Hematopoietic multipotent progenitor cell treated with erythropoietin and hydrocortisone succinate and interleukin-3 and kit ligand, for 6 days (in vitro differentiated cells): ENCODE measurements at regions not wholly inside any gene's neighbourhood (a gene's known extent, or its start where the extent isn't known, plus 50 kb on each side); places are given as distances from the start of the nearest gene placed in this dataset.
"Not testable (repeated sequence)": the region's sequence is repeated elsewhere in the genome, so short reads cannot be mapped to it uniquely, and the experiment has no call there.

Source experiments
- DNase-seq: peaks from one replicate; pipeline ENCODE4 v3.0.0-alpha.2; 2015

DNA sequence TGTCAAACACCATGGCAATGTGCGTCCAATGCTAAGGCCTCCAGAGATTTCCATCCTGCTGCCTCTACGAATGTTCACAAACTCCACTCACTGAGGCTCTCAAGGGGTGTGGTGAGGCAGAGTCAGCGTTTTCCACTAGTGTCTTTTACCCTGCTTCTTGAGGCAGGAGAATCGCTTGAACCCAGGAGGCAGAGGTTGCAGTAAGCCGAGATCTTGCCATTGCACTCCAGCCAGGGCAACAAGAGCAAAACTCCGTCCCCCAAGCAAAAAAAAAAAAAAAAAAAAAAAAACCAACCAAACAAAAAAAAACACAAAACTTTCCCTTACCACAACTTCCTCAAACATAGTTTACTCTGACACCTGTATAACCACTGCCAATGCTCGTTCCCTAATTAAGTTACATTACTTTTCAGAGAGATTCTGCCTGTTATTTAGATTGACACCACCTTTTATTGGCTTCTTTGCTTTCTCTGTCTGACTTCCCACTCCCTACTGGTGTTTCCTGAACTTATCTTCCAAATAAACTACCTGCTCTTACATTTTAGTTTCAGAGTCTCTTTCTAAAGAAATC, 102.1 kb upstream of the ZNF746 start:
- peak; percentile 27 for DNase-seq

GRCh38 chr7:149598721-149599308, 101.2 kb upstream of the ZNF746 start:
- peak; percentile 70 for DNase-seq

- not testable (repeated sequence) for DNase-seq
Observed at GRCh38 chr7:149597789-149598188, 100.2 kb upstream of the ZNF746 start.

DNA sequence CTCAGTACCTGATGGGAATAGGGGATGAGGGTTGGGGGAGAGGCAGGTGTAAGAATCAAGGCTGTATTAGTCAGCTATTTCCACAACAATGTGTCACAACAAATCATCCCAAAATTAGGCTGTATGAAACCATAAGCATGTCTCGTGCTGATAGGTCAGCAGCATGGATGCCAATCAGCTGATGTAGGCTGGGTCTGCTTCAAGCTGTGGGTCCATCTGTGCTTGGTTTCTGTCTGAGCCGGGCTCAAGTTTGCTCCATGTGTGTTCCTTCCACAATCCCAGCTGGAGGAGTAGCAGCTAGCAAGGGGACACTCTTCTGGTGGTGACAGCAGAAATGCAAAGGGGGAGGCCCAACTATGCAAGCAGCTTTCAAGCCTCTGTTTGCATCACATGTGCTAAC, 97.9 kb upstream of the ZNF746 start:
- DNase-seq = no peak

DNA sequence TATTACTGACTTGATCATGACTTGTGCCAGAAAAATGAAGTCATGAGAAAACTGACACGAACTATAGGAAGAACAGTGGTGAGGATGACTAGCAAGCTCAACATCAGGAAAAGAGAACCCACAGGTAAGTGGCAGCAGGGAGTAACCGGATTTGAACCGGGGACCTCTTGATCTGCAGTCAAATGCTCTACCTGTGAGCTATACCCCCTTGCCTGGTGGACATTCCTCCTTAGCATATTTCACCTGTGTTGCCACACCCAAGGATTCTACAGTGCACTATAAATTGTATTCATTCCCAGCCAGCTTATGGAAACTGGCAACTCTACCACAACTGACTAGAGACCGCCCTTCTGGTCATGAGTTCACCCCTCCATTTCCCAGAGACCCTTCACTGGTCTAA, 97.5 kb upstream of the ZNF746 start:
- DNase-seq = no peak

DNA sequence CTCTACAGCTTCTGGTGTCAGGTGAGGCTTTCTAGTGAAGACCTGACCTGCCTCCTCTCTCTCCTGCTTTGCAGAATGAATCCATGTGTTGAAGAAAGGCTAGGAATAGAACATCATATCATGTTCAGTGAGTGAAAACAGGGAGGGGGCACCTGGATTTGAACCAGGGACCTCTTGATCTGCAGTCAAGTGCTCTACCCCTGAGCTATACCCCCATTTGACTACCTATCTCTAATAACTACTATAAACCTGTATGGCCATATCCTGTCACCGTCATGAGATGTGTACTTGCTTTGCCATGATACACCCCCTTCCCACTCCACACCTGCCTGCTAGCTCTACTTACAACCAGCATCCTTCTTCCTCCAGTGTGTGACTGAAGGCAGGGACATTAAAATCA, 91.3 kb upstream of the ZNF746 start:
- no peak for DNase-seq

DNA sequence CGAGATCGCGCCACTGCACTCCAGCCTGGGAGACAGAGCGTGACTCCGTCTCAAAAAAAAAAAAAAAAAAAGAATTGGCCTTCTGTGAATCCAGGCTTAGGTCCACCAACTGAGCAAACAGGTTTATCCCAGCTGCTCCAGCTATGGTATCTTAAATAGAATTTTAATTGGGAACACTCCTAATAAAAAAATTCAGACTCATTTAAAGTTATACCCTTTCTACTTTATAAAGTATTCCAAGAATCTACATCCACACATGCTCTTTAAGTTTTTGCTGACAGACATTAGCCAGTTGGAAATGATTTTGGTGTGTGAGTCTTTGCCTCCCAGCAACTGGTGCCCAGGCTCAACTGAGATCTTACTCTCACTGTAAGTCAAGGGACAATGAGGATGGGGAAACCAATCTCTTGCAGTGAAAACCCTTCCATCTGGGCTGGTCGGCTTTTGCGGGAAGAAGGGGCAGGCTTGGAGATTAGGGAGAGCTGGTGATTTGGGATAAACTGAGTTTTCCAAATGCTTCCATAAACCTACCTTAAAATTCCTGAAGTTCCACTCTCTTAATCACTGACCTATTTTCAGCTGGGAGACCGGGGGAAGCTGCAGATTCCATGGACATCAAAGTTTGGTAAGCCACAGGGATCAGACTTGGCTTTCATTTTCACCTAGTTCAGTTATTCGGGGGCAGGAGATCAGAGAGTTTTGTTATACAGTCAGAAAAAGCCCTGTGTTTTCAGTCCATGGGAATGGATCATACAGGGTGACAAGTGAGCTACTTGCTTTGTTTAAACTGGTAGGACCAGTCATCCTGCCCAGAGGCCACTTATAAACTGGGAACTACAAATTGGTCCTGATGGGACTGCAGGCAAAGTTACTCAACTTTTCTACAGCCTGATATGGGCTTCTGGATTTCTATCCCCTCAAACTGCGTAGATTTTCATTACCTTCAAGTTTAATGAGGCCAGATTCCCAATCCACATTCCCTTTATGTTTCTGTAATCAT, 89.3 kb upstream of the ZNF746 start:
- DNase-seq = no peak

DNA sequence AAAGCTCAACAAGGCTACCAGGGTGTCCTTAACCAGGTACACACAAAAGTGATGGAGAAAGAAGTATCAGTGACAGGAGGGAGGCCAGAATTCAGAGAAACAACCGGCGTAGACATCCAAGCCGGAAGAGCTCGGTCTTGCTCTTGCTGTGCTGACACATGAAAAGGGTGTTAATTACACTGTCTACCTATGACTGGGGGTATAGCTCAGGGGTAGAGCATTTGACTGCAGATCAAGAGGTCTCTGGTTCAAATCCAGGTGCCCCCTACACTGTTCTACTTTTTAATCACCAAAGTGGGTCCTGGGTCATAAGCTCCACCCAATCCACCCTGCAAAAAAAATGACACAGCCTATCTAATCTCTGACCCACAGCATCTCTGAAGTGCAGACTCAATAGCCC, 86.9 kb upstream of the ZNF746 start:
- no peak for DNase-seq

DNA sequence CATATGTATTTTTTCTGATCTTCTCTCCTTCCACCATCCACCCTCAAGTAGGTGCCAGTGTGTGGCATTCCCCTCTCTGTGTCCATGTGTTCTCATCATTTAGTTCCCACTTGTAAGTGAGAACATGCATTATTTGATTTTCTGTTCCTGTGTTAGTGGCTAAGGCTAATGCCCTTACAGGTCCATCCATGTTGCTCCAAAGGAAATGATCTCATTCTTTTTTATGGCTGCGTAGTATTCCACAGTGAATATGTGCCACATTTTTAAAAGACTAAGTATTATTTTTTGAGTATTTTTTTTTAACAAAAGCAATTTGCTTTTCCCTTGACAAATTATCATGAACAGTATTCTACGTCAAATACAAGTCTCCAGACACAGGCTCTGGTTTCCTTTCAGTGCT, 86.4 kb upstream of the ZNF746 start:
- no peak for DNase-seq

GRCh38 chr7:149580328-149580727, 82.7 kb upstream of the ZNF746 start:
- DNase-seq = no peak

DNA sequence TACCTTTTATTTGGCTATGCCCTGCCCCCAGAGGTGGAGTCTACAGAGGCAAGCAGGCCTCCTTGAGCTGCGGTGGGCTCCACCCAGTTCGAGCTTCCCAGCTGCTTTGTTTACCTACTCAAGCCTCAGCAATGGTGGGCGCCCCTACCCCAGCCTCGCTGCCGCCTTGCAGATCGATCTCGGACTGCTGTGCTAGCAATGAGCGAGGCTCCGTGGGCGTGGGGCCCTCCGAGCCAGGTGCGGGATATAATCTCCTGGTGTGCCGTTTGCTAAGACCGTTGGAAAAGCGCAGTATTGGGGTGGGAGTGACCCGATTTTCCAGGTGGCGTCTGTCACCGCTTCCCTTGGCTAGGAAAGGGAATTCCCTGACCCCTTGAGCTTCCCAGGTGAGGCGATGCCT, 81.8 kb upstream of the ZNF746 start:
- DNase-seq = not testable (repeated sequence)

- not testable (repeated sequence) for DNase-seq
Observed at GRCh38 chr7:149574428-149574827, 76.8 kb upstream of the ZNF746 start.

DNA sequence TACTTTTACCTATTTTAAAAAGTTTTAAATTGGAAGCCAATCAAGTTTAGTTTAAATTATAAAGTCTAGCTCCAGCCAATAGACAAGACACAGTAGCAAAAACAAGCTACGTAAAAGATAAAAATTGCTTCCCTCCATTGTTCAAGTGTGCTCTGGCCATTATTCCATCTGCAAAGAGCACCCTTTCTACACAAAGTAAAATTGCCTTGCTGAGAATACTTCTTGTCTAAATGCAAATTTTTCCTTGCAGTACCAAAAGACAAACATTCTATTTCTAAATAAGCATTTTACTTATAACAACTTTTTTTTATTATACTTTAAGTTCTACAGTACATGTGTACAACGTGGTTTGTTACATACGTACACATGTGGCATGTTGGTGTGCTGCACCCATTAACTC, 75.9 kb upstream of the ZNF746 start:
- peak; percentile 56 for DNase-seq

DNA sequence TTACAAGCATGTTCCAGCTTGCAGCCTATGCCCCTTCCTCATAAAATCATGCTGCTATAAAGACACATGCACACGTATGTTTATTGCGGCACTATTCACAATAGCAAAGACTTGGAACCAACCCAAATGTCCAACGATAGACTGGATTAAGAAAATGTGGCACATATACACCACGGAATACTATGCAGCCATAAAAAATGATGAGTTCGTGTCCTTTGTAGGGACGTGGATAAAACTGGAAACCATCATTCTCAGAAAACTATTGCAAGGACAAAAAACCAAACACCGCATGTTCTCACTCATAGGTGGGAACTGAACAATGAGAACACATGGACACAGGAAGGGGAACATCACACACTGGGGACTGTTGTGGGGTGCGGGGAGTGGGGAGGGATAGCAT, 75.3 kb upstream of the ZNF746 start:
- DNase-seq = not testable (repeated sequence)

DNA sequence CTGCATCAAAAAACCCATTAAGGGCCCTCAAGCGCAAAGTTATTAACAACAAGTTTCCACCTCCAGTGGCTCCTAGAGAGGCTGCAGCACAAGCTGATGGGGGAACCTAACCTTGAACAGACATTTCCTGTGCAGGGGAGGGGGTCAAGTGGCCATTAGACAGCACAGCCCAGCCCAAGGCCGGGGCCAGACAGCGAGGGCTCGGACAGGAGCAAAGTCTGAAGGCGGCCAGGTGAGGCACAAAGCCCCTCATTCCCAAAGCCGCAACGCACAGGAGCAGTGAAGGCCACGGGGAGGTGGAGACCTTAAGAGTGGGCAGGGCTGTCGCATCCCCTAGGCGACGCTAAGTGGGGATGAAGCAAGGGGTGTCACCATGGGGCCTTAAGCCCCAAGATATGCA, 73.2 kb upstream of the ZNF746 start:
- no peak for DNase-seq

- no peak for DNase-seq
Observed at GRCh38 chr7:149569726-149570422, 72.3 kb upstream of the ZNF746 start.

- peak; percentile 19 for DNase-seq
Observed at GRCh38 chr7:149569025-149569725, 71.6 kb upstream of the ZNF746 start.

GRCh38 chr7:149568218-149568617, 70.6 kb upstream of the ZNF746 start:
- no peak for DNase-seq

DNA sequence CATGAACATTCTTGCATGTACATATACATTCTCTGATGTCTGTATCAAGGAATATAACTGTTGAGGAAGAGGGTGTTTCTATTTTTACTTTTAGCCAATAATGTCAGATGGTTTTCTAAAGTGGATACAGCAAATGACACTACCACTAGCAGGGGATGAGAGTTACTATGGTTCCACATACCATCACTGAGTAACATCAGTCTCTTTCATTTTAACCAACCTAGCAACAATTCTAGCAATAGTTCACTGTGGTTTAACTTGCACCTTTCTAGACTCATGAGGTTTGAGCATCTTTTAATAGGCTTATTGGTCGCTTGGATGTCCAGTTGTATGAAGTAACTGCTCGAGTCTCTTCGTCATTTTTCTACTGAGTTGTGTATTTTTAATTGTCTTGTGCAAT, 68.5 kb upstream of the ZNF746 start:
- DNase-seq = no peak

- no peak for DNase-seq
Observed at GRCh38 chr7:149565096-149565382, 67.4 kb upstream of the ZNF746 start.

GRCh38 chr7:149564340-149565095, 66.9 kb upstream of the ZNF746 start:
- peak; percentile 75 for DNase-seq

GRCh38 chr7:149562602-149563001, 65.0 kb upstream of the ZNF746 start:
- DNase-seq = no peak
